Calu3 (cell line): ENCODE measurements at regions not wholly inside any gene's neighbourhood (a gene's known extent, or its start where the extent isn't known, plus 50 kb on each side); places are given as distances from the start of the nearest gene placed in this dataset.

ENCODE experiments used
- BruUV-seq: library from RNA; stranded (reverse); fragments of 400-500 nt; replicated peaks from 2 replicates; lab custom pipeline; 2021; lab: Mats Ljungman, UMichigan
- CTCF ChIA-PET: fragments of 300-600 bp; sonication (Branson Sonifier 250); formaldehyde crosslinking; loops from one replicate; lab custom pipeline; 2022; ENCODE audit warnings: antibody characterized with exemption; lab: Charles Lee
- DNase-seq: peaks from one replicate; pipeline ENCODE4 v3.0.0; 2022
- H3K27ac Mint-ChIP-seq: one replicate; pipeline ENCODE4 v1.8.0; 2022; ENCODE audit warnings: mixed read lengths; ENCODE audit not compliant: unreplicated experiment
- H3K27me3 Mint-ChIP-seq: one replicate; pipeline ENCODE4 v1.8.0; 2022; ENCODE audit warnings: mixed read lengths; ENCODE audit not compliant: unreplicated experiment
- H3K36me3 Mint-ChIP-seq: one replicate; pipeline ENCODE4 v1.8.0; 2022; ENCODE audit warnings: mild to moderate bottlenecking, moderate library complexity, mixed read lengths; ENCODE audit not compliant: insufficient read depth, unreplicated experiment
- H3K4me1 Mint-ChIP-seq: one replicate; pipeline ENCODE4 v1.8.0; 2022; ENCODE audit warnings: mild to moderate bottlenecking, low read depth, mixed read lengths; ENCODE audit not compliant: unreplicated experiment
- H3K4me3 Mint-ChIP-seq: one replicate; pipeline ENCODE4 v1.8.0; 2022; ENCODE audit warnings: mild to moderate bottlenecking, low read depth, moderate library complexity, mixed read lengths; ENCODE audit not compliant: unreplicated experiment
- H3K9me3 Mint-ChIP-seq: one replicate; pipeline ENCODE4 v1.8.0; 2022; ENCODE audit warnings: low read depth, mixed read lengths; ENCODE audit not compliant: unreplicated experiment
- CTCF ChIP-seq: fragments of 200-600 bp; IDR thresholded peaks from one replicate; pipeline ENCODE4 v1.8.0; 2022; ENCODE audit warnings: antibody characterized with exemption; ENCODE audit not compliant: unreplicated experiment
- intact Hi-C: fragments of 100-400 bp; cut with micrococcal nuclease; formaldehyde crosslinking; loops from one replicate; pipeline ENCODE4 v1.10.0; 2022; ENCODE audit not compliant: unreplicated experiment

- TF ChIP-seq CTCF: no peak
- Mint-ChIP-seq H3K27me3 (no peaks in the 10 kb centered on the region), H3K4me1 (no peaks in the 10 kb centered on the region), H3K36me3 (no peaks in the 10 kb centered on the region), H3K27ac (no peak overlapping the region), H3K4me3 (no peak overlapping the region), H3K9me3 (no peaks in the 10 kb centered on the region)
- intact Hi-C loops: no loop called here
- DNase-seq: no peak
- BruUV-seq: no TSS peak
- CTCF ChIA-PET: no interaction called here
These were observed 168.3 kb downstream of the KIF20B start for GRCh38 chr10:89869592-89870156.

GRCh38 chr10:89870936-89871335 is 169.5 kb downstream of the KIF20B start:
- no peak for TF ChIP-seq CTCF
- Mint-ChIP-seq H3K36me3 (no peaks in the 10 kb centered on the region), H3K27ac (no peak overlapping the region), H3K4me3 (no peak overlapping the region), H3K9me3 (peaks cover 3% of the 10 kb centered on the region), H3K4me1 (no peaks in the 10 kb centered on the region), H3K27me3 (no peaks in the 10 kb centered on the region)
- no TSS peak for BruUV-seq
- CTCF ChIA-PET: no interaction called here
- intact Hi-C loops: no loop called here
- no peak for DNase-seq

GRCh38 chr10:89873055-89873454 is 171.7 kb downstream of the KIF20B start:
- BruUV-seq: no TSS peak
- no peaks in the 10 kb centered on the region for H3K27me3 Mint-ChIP-seq
- CTCF ChIA-PET: interaction anchor here (0.5 kb wide), 1 partner anchor 11 kb away, joined by 3 read pairs; no protein-coding TSS in a partner anchor
- H3K4me3 Mint-ChIP-seq: no peak overlapping the region
- peaks cover 3% of the 10 kb centered on the region for H3K9me3 Mint-ChIP-seq
- H3K36me3 Mint-ChIP-seq: no peaks in the 10 kb centered on the region
- DNase-seq: no peak
- no peak overlapping the region for H3K27ac Mint-ChIP-seq
- no peak for TF ChIP-seq CTCF
- intact Hi-C loops: no loop called here
- no peaks in the 10 kb centered on the region for H3K4me1 Mint-ChIP-seq

- intact Hi-C loops: no loop called here
- CTCF ChIA-PET: no interaction called here
- no peak overlapping the region for H3K27ac Mint-ChIP-seq
- no peaks in the 10 kb centered on the region for H3K36me3 Mint-ChIP-seq
- peaks cover 3% of the 10 kb centered on the region for H3K9me3 Mint-ChIP-seq
- H3K4me3 Mint-ChIP-seq: no peak overlapping the region
- no peak for TF ChIP-seq CTCF
- H3K27me3 Mint-ChIP-seq: no peaks in the 10 kb centered on the region
- DNase-seq: no peak
- no peaks in the 10 kb centered on the region for H3K4me1 Mint-ChIP-seq
- BruUV-seq: no TSS peak
These were observed 174.2 kb downstream of the KIF20B start for GRCh38 chr10:89875557-89875956.
